Sigmoid colon (tissue), 6 donors: ENCODE measurements at regions not wholly inside any gene's neighbourhood (a gene's known extent, or its start where the extent isn't known, plus 50 kb on each side); places are given as distances from the start of the nearest gene placed in this dataset.

Experiments
- DNase-seq: peaks from one replicate; pipeline ENCODE4 v3.0.0-alpha.2; 2019
- H3K27ac ChIP-seq, 4 donors: fragments of 200-600 bp; sonication (generic); one replicate each; pipeline ENCODE4 v1.5.1; 2016 to 2019; ENCODE audit warnings: mild to moderate bottlenecking in 1 of 4
- H3K27me3 ChIP-seq, 3 donors: fragments of 200-600 bp; sonication (generic); one replicate each; pipeline ENCODE4 v1.5.1; 2019; ENCODE audit warnings: mild to moderate bottlenecking in 1 of 3
- H3K36me3 ChIP-seq, 4 donors: fragments of 200-600 bp; sonication (generic); one replicate each; pipeline ENCODE4 v1.5.1; 2016 to 2019
- H3K4me1 ChIP-seq, 4 donors: fragments of 200-600 bp; sonication (generic); one replicate each; pipeline ENCODE4 v1.5.1; 2017 to 2019
- H3K4me3 ChIP-seq, 4 donors: fragments of 200-600 bp; sonication (generic); one replicate each; pipeline ENCODE4 v1.5.1; 2017 to 2019; ENCODE audit warnings: mild to moderate bottlenecking in 2 of 4, moderate library complexity in 1 of 4
- H3K9me3 ChIP-seq, 4 donors: fragments of 200-600 bp in 3 of 4; sonication (generic) in 3 of 4; one replicate each; pipeline versions ENCODE4 v1.5.1 to v1.6.1; 2013 to 2019
- CTCF ChIP-seq, 4 experiments: fragments of 450-650 bp in 3 of 4; fragments of 200-600 bp in 1 of 4; IDR thresholded peaks; one replicate each; pipeline ENCODE4 v1.5.1; 2016 to 2019; ENCODE audit warnings: antibody characterized with exemption in 4 of 4, mild to moderate bottlenecking in 3 of 4, moderate library complexity in 2 of 4
- EP300 ChIP-seq, 4 donors: sonication (generic); formaldehyde crosslinking; IDR thresholded peaks; one replicate each; pipeline ENCODE4 v1.6.1; 2017; ENCODE audit warnings: antibody characterized with exemption in 4 of 4
- POLR2A ChIP-seq, 2 donors: fragments of 450-650 bp; IDR thresholded peaks; one replicate each; pipeline ENCODE4 v1.6.1; 2016; ENCODE audit warnings: antibody characterized with exemption in 2 of 2, mild to moderate bottlenecking in 2 of 2, moderate library complexity in 2 of 2
- POLR2AphosphoS5 ChIP-seq, 4 donors: sonication (generic); formaldehyde crosslinking; IDR thresholded peaks; one replicate each; pipeline ENCODE4 v1.6.1; 2017; ENCODE audit warnings: antibody characterized with exemption in 4 of 4
- WGBS, 2 donors: extraction: QIAGEN DNeasy Blood & Tissue Kit; methylation state at CpG; one replicate each; pipeline ENCODE4 v1.1.7; 2013; 5-methylcytosine and 5-hydroxymethylcytosine counted together
- intact Hi-C: fragments of 100-400 bp; cut with DNase I; formaldehyde crosslinking; loops from one replicate; pipeline ENCODE4 v1.15.1; 2023
- donor health status: healthy with polysubstance abuse.
- donor health status: healthy.

GRCh38 chr18:54769526-54770464 is 58.5 kb upstream of the RAB27B start:
- no peaks in the 10 kb centered on the region for H3K36me3 ChIP-seq
- WGBS, 2 donors, result 54 to 83% methylated on average over 4 of the region's 4 CpGs
- no peak for DNase-seq
- no peak overlapping the region for H3K27ac ChIP-seq
- H3K4me1 ChIP-seq, result peaks cover 0 to 12% (median 8%) of the 10 kb centered on the region in 4 donors
- intact Hi-C loops, result no loop called here
- H3K9me3 ChIP-seq, result no peaks in the 10 kb centered on the region
- H3K27me3 ChIP-seq, result no peaks in the 10 kb centered on the region
- no peak overlapping the region for H3K4me3 ChIP-seq
- TF ChIP-seq EP300 (IDR thresholded peaks at IDR 0.05) (no peak), POLR2A (IDR thresholded peaks at IDR 0.05) (no peak), POLR2AphosphoS5 (IDR thresholded peaks at IDR 0.05) (no peak), CTCF (IDR thresholded peaks at IDR 0.05) (no peak)

DNA sequence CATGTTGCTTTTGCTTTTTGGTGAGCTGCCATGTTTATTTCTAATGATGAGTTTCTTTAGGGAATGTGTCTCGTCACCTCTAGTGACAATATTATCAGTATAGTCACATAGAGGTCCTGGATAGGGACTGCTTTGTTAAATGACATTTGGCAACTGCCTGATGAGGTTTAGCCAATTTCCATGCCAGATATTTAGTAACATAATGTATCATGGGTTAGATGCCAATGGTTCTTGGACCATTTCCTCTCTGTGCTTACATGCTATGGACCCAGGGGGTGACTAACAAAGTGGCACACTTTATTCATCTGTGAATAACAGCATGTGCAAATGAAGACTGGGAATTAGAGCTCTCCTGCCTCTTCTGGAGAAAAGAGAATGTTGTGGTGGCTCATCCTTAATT is 56.2 kb upstream of the RAB27B start:
- no peak overlapping the region for H3K4me3 ChIP-seq
- intact Hi-C loops, result no loop called here
- no peaks in the 10 kb centered on the region for H3K27me3 ChIP-seq
- H3K4me1 ChIP-seq, result peaks cover 0 to 29% (median 15%) of the 10 kb centered on the region in 4 donors
- DNase-seq, result no peak
- H3K36me3 ChIP-seq, result no peaks in the 10 kb centered on the region
- H3K27ac ChIP-seq, result no peak overlapping the region
- no peak for TF ChIP-seq CTCF (IDR thresholded peaks at IDR 0.05)
- WGBS, 2 donors, result 90% methylated on average over 1 of the region's 1 CpG
- no peaks in the 10 kb centered on the region for H3K9me3 ChIP-seq

DNA sequence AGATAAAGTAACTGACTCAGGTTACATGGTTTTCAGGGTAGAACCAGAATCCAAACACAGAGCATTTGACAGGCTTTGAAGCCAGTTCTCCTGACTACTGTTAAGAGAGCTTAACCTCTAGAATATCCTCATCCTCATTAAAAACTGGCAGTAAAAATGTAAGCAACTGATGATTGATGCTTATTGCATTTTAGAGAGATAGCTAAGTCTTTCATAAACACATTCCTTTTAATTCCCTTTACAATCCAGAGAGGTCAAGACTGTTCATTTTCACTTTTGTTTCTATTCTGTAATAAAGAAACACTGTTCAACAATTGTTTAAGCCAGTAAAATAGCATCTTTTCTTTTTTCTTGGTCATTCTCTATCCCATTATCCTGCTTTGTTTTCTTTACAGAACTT is 53.9 kb upstream of the RAB27B start:
- Histone ChIP-seq H3K9me3 (no peaks in the 10 kb centered on the region), H3K27ac (peak overlapping the region in 2 of 4 donors; percentile 19 to 26), H3K4me3 (no peak overlapping the region), H3K27me3 (no peaks in the 10 kb centered on the region), H3K36me3 (no peaks in the 10 kb centered on the region), H3K4me1 (peaks cover 0 to 29% (median 15%) of the 10 kb centered on the region in 4 donors)
- DNase-seq, result no peak
- TF ChIP-seq POLR2AphosphoS5 (IDR thresholded peaks at IDR 0.05) (no peak), POLR2A (IDR thresholded peaks at IDR 0.05) (no peak), EP300 (IDR thresholded peaks at IDR 0.05) (no peak), CTCF (IDR thresholded peaks at IDR 0.05) (no peak)
- intact Hi-C loops, result no loop called here

- intact Hi-C loops, result no loop called here
- no peak overlapping the region for H3K4me3 ChIP-seq
- WGBS, 2 donors, result 57 to 67% methylated on average over 6 of the region's 6 CpGs
- DNase-seq, result no peak
- H3K36me3 ChIP-seq, result no peaks in the 10 kb centered on the region
- peaks cover 0 to 29% (median 15%) of the 10 kb centered on the region in 4 donors for H3K4me1 ChIP-seq
- TF ChIP-seq POLR2A (IDR thresholded peaks at IDR 0.05), result no peak
- no peaks in the 10 kb centered on the region for H3K27me3 ChIP-seq
- peak overlapping the region in 2 of 4 donors; percentile 19 to 26 for H3K27ac ChIP-seq
- H3K9me3 ChIP-seq, result no peaks in the 10 kb centered on the region
Measured at GRCh38 chr18:54774981-54775665, 53.2 kb upstream of the RAB27B start.

DNA sequence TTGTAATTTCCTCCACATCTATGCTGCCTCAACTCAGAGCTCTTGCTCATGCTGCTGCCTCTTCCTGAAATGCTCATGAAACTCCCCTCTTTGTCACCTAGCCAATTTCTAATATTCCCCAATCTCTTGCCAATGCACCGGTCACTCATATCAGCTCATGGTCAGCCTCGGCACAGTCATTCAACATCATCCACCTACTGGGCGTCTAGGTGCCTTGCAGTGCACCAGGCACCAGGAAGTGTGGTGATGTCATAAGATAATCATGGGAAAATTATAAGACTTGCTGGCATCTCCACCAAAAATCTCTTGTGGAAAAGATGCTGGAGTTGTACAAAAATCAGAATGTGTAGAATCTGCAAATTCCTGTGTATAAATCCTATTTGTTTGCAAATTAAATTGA is 52.6 kb upstream of the RAB27B start:
- H3K36me3 ChIP-seq, result no peaks in the 10 kb centered on the region
- H3K27ac ChIP-seq, result no peak overlapping the region
- H3K4me1 ChIP-seq, result peaks cover 0 to 29% (median 15%) of the 10 kb centered on the region in 4 donors
- H3K4me3 ChIP-seq, result no peak overlapping the region
- no peak for TF ChIP-seq POLR2AphosphoS5 (IDR thresholded peaks at IDR 0.05)
- TF ChIP-seq POLR2A (IDR thresholded peaks at IDR 0.05), result no peak
- TF ChIP-seq EP300 (IDR thresholded peaks at IDR 0.05), result no peak
- no peak for TF ChIP-seq CTCF (IDR thresholded peaks at IDR 0.05)
- WGBS, 2 donors, result 62 to 77% methylated on average over 3 of the region's 3 CpGs
- DNase-seq, result no peak
- intact Hi-C loops, result no loop called here
- H3K27me3 ChIP-seq, result no peaks in the 10 kb centered on the region
- no peaks in the 10 kb centered on the region for H3K9me3 ChIP-seq
